IMR-90 (cell line): ENCODE measurements at regions not wholly inside any gene's neighbourhood (a gene's known extent, or its start where the extent isn't known, plus 50 kb on each side); places are given as distances from the start of the nearest gene placed in this dataset.

Experiments used
- CTCF ChIP-seq: conservative IDR thresholded peaks from 2 replicates; pipeline ENCODE4 v1.5.1; 2012; ENCODE audit warnings: mild to moderate bottlenecking, low read depth, low read length, improper control_type of control experiment
- ELK1 ChIP-seq: fragments of 150-350 bp; IDR thresholded peaks from 2 replicates; pipeline ENCODE4 v1.6.1; 2016; ENCODE audit warnings: low read depth, mild to moderate bottlenecking, low read length, moderate library complexity, borderline replicate concordance
- MXI1 ChIP-seq: IDR thresholded peaks from 2 replicates; pipeline ENCODE4 v1.6.1; 2012; ENCODE audit warnings: low read depth, mild to moderate bottlenecking, low read length, moderate library complexity, borderline replicate concordance
- POLR2A ChIP-seq: IDR thresholded peaks from 2 replicates; pipeline ENCODE4 v1.6.1; 2012; ENCODE audit warnings: mild to moderate bottlenecking, low read depth, low read length
- RAD21 ChIP-seq: IDR thresholded peaks from 2 replicates; pipeline ENCODE4 v1.6.1; 2012; ENCODE audit warnings: low read length, improper control_type of control experiment
- SMC3 ChIP-seq: fragments of 150-350 bp; IDR thresholded peaks from 2 replicates; pipeline ENCODE4 v1.6.1; 2016; ENCODE audit warnings: low read depth, mild to moderate bottlenecking, antibody characterized with exemption, low read length, moderate library complexity

- no peak for TF ChIP-seq CTCF
- no peak for TF ChIP-seq SMC3
- no peak for TF ChIP-seq RAD21
- TF ChIP-seq POLR2A = no peak
- no peak for TF ChIP-seq MXI1
- TF ChIP-seq ELK1 = no peak
Measured at GRCh38 chr17:34412965-34413441, 50.0 kb upstream of the CCL1 start.
